ENCODE measurements at regions not wholly inside any gene's neighbourhood (a gene's known extent, or its start where the extent isn't known, plus 50 kb on each side); places are given as distances from the start of the nearest gene placed in this dataset.
"Not testable (repeated sequence)": the region's sequence is repeated elsewhere in the genome, so short reads cannot be mapped to it uniquely, and the experiment has no call there.

- no peak for DNase-seq (ENCODE audit: low read depth, low spot score)
- ChIA-PET CTCF (no interaction called here), POLR2A (no interaction called here)
- no peak overlapping the region for H3K4me3 ChIP-seq (ENCODE audit: low read depth, low read length)
- no peak for TF ChIP-seq CTCF (IDR thresholded peaks at IDR 0.05; ENCODE audit: insufficient read depth, low read length, missing control alignments)
Measured at GRCh38 chr15:72850833-72851232, 67.3 kb upstream of the ADPGK start.

DNA sequence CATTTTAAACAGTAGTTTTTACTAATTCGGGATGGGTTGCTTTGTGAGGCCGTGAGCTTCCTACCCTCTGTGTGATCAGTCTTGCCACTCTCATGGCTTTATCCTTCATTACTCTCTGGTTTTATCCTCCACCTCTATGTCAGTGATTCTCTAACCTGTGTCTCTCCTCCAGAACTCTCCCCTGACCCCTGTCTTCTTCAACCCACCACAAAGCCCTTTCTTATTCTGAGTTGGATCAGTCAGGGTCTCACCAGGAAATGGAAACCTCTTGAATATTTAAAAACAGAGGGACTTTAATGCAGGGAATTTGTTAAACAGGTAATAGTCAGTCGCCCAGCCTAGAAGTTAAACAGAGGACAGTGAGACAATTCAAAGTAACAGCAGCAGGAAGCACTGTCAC lies 64.2 kb upstream of the ADPGK start:
- TF ChIP-seq CTCF (IDR thresholded peaks at IDR 0.05; ENCODE audit: insufficient read depth, low read length, missing control alignments), result no peak
- CTCF ChIA-PET, result no interaction called here
- no peak overlapping the region for H3K4me3 ChIP-seq (ENCODE audit: low read depth, low read length)
- no peak for DNase-seq (ENCODE audit: low read depth, low spot score)
- POLR2A ChIA-PET, result no interaction called here

- DNase-seq (ENCODE audit: low read depth, low spot score), result no peak
- TF ChIP-seq CTCF (IDR thresholded peaks at IDR 0.05; ENCODE audit: insufficient read depth, low read length, missing control alignments), result no peak
- ChIA-PET CTCF (interaction anchor here (1.3 kb wide), 1 partner anchor 234 kb away, joined by 3 read pairs; no protein-coding TSS in a partner anchor), POLR2A (no interaction called here)
- H3K4me3 ChIP-seq (ENCODE audit: low read depth, low read length), result no peak overlapping the region
Measured at GRCh38 chr15:72847033-72847432, 63.5 kb upstream of the ADPGK start.

GRCh38 chr15:72845981-72846383 lies 62.4 kb upstream of the ADPGK start:
- no peak overlapping the region for H3K4me3 ChIP-seq (ENCODE audit: low read depth, low read length)
- no peak for TF ChIP-seq CTCF (IDR thresholded peaks at IDR 0.05; ENCODE audit: insufficient read depth, low read length, missing control alignments)
- DNase-seq (ENCODE audit: low read depth, low spot score), result no peak
- ChIA-PET POLR2A (no interaction called here), CTCF (interaction anchor here (1.3 kb wide), 1 partner anchor 235 kb away, joined by 3 read pairs; no protein-coding TSS in a partner anchor)

DNA sequence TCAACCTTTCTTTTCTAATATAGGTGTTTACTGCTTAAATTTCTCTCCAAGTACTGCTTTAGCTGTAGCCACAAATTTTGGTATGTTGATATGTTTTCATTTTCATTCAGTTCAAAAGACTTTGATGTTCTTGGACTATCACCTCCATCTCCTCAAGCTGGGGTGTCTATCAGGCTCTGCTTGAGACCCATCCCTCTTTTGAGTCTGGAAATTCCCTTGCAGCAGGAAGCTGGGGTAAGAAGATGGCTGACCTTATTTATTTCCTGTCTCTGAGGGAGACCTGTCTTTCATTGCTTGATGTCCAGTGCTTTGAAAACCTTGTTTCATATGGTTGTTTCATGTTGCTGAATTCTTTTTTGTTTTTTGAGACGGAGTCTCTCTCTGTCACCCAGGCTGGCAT lies 60.5 kb upstream of the ADPGK start:
- TF ChIP-seq CTCF (IDR thresholded peaks at IDR 0.05; ENCODE audit: insufficient read depth, low read length, missing control alignments), result no peak
- H3K4me3 ChIP-seq (ENCODE audit: low read depth, low read length), result no peak overlapping the region
- ChIA-PET POLR2A (no interaction called here), CTCF (no interaction called here)
- no peak for DNase-seq (ENCODE audit: low read depth, low spot score)

DNA sequence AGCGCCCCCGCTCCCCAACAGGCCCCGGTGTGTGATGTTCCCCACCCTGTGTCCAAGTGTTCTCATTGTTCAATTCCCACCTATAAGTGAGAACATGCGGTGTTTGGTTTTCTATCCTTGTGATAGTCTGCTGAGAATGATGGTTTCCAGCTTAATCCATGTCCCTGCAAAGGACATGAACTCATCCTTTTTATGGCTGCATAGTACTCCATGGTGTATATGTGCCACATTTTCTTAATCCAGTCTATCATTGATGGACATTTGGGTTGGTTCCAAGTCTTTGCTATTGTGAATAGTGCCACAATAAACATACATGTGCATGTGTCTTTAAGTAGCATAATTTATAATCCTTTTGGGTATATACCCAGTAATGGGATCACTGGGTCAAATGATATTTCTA lies 59.8 kb upstream of the ADPGK start:
- H3K4me3 ChIP-seq (ENCODE audit: low read depth, low read length); DNase-seq (ENCODE audit: low read depth, low spot score); CTCF ChIA-PET; POLR2A ChIA-PET: not testable (repeated sequence)

DNA sequence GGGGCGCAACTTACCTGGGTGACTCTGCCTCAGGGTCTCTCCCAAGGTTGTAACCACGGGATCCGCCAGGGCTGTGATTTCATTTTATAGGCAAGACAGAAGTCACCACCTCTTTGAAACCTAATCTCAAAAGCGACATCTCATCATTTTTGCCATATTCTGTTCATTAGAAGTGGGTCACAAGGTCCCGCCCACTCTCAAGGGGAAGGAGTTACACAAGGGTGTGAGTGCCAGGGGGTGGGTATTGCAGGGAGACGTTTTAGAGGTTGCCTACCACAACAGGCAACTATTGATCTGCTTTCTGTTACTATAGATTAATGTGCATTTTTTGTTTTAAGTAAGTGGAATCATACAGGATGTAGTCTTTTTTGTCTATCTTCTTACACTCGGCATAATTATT lies 56.6 kb upstream of the ADPGK start:
- POLR2A ChIA-PET, result no interaction called here
- CTCF ChIA-PET, result no interaction called here

More for the DNA sequence above, 56.6 kb upstream of the ADPGK start:
- DNase-seq (ENCODE audit: low read depth, low spot score), result no peak
- TF ChIP-seq CTCF (IDR thresholded peaks at IDR 0.05; ENCODE audit: insufficient read depth, low read length, missing control alignments), result no peak
- H3K4me3 ChIP-seq (ENCODE audit: low read depth, low read length), result no peak overlapping the region

Data from AG04449 (cell line).